ENCODE measurements at regions not wholly inside any gene's neighbourhood (a gene's known extent, or its start where the extent isn't known, plus 50 kb on each side); places are given as distances from the start of the nearest gene placed in this dataset.
A peak's percentile ranks its signal among the peaks of the same experiment; 100 is the strongest.

DNA sequence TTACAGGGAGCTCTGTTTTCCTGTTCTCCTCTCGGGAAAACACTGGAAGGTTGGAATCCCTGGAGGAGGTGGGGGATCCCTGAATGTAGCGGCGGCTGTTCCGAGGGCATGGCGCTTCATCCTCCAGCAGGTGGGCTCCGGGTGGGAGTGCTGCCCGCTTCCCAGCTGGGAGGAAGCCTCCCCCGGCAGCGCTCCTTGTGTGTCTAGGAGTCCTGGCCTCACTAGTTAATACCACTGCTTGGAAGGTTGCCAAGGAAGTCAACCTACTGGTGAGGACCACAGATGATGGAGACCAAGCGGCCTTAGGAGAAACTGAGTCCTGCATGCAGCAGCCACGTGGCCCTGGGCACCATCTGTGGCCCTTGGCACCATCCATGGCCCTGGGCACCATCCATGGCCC is 151.9 kb upstream of the PFKP start:
- Histone ChIP-seq H3K4me3 (ENCODE audit: insufficient read depth, low read depth, low read length) (no peak overlapping the region), H2AK9ac (replicated peaks; ENCODE audit: low read depth, low read length, poor library complexity) (no peak overlapping the region), H2AK5ac (ENCODE audit: low read depth, low read length) (no peak overlapping the region), H3K4ac (ENCODE audit: low read depth, low read length) (no peak overlapping the region), H2BK120ac (ENCODE audit: low read depth, low read length) (no peak overlapping the region), H3K4me2 (ENCODE audit: low read depth, low read length) (no peak overlapping the region), H3K56ac (ENCODE audit: extremely low read depth, insufficient read depth, low read length) (no peak overlapping the region), H3K9ac (ENCODE audit: low read depth, low read length) (no peak overlapping the region), H2BK20ac (ENCODE audit: low read depth, low read length) (no peak overlapping the region), H3K23ac (ENCODE audit: low read depth, low read length) (no peak overlapping the region), H4K8ac (ENCODE audit: low read depth in 2 of 2, low read length in 2 of 2) (no peak overlapping the region), H3K79me1 (ENCODE audit: low read depth in 1 of 2, low read length in 2 of 2) (no peaks in the 10 kb centered on the region), H2AFZ (replicated peaks; ENCODE audit: low read length, poor library complexity) (peak overlapping the region; percentile 45), H4K91ac (ENCODE audit: insufficient read depth, low read depth, low read length) (no peak overlapping the region), H3K27me3 (ENCODE audit: control insufficient read depth, insufficient read depth, low read length) (peaks cover 8% of the 10 kb centered on the region), H3K4me1 (ENCODE audit: control insufficient read depth, insufficient read depth, low read length) (no peaks in the 10 kb centered on the region), H4K5ac (ENCODE audit: low read depth, low read length) (no peak overlapping the region), H3K14ac (replicated peaks; ENCODE audit: low read depth, low read length) (no peak overlapping the region), H3K18ac (ENCODE audit: low read depth, low read length) (no peak overlapping the region), H3K27ac (ENCODE audit: insufficient read depth, low read length) (no peak overlapping the region), H2BK15ac (ENCODE audit: low read depth, low read length) (no peak overlapping the region), H3K9me1 (ENCODE audit: insufficient read depth, low read length) (no peaks in the 10 kb centered on the region), H3K36me3 (ENCODE audit: control insufficient read depth, insufficient read depth, low read length) (no peaks in the 10 kb centered on the region), H4K20me1 (ENCODE audit: insufficient read depth, low read length) (no peaks in the 10 kb centered on the region), H2BK5ac (ENCODE audit: low read depth, low read length, poor library complexity, severe bottlenecking) (no peak overlapping the region), H3K9me3 (ENCODE audit: control insufficient read depth, insufficient read depth, low read length) (no peaks in the 10 kb centered on the region)
- intact Hi-C loops (cut with micrococcal nuclease): no loop called here
- 0% methylated on average over 1 of the region's 11 CpGs; no CpG with 5 or more reads in 1 of the 2 experiments for WGBS, 2 experiments (ENCODE audit: extremely low coverage in 2 of 2, insufficient read length in 1 of 2)
- dilution Hi-C loops (cut with HindIII; ENCODE audit: low sequenced_read_pairs, unreplicated experiment): no loop called here
- TF ChIP-seq RAD21 (IDR thresholded peaks at IDR 0.05; ENCODE audit: low read length): no peak
- TF ChIP-seq RCOR1 (IDR thresholded peaks at IDR 0.05; ENCODE audit: insufficient replicate concordance, low read length): no peak
- TF ChIP-seq USF2 (IDR thresholded peaks at IDR 0.05; ENCODE audit: low read depth, low read length): no peak
- TF ChIP-seq ELK1 (IDR thresholded peaks at IDR 0.05; ENCODE audit: borderline replicate concordance, low read depth, low read length): no peak
- no peak for TF ChIP-seq POLR2A (IDR thresholded peaks at IDR 0.05; ENCODE audit: low read depth, low read length)
- TF ChIP-seq MXI1 (IDR thresholded peaks at IDR 0.05; ENCODE audit: borderline replicate concordance, low read depth, low read length): no peak
- TF ChIP-seq SMC3 (IDR thresholded peaks at IDR 0.05; ENCODE audit: low read depth, low read length): no peak
- TF ChIP-seq FOS (IDR thresholded peaks at IDR 0.05; ENCODE audit: low read depth, low read length): no peak
- TF ChIP-seq BHLHE40 (IDR thresholded peaks at IDR 0.05; ENCODE audit: low read depth, low read length): no peak
- DNase-seq (no peak), ATAC-seq (ENCODE audit: low read depth) (no peak)
- CTCF ChIA-PET: no interaction called here
- in situ Hi-C loops (cut with MboI; ENCODE audit: low sequenced_read_pairs): no loop called here
- BruUV-seq (replicated peaks): no TSS peak
- POLR2A ChIA-PET (ENCODE audit: unreplicated experiment): no interaction called here
